ENCODE measurements at regions not wholly inside any gene's neighbourhood (a gene's known extent, or its start where the extent isn't known, plus 50 kb on each side); places are given as distances from the start of the nearest gene placed in this dataset.

GRCh38 chr17:72372185-72372584, 251.4 kb downstream of the SOX9 start:
- H3K27me3 ChIP-seq (ENCODE audit: control insufficient read depth in 1 of 2, insufficient read depth in 2 of 2, low read length in 2 of 2): no peaks in the 10 kb centered on the region
- H3K4me3 ChIP-seq (ENCODE audit: low read depth in 1 of 2, low read length in 2 of 2): no peak overlapping the region
- H3K4me1 ChIP-seq (ENCODE audit: control insufficient read depth in 1 of 2, insufficient read depth in 2 of 2, low read length in 2 of 2): no peaks in the 10 kb centered on the region

GRCh38 chr17:72373910-72374741, 253.3 kb downstream of the SOX9 start:
- H3K9me3 ChIP-seq (ENCODE audit: control insufficient read depth in 1 of 2, low read length in 2 of 2): no peaks in the 10 kb centered on the region
- no peak overlapping the region for H3K27ac ChIP-seq (ENCODE audit: low read depth, low read length)
- no peaks in the 10 kb centered on the region for H3K27me3 ChIP-seq (ENCODE audit: control insufficient read depth in 1 of 2, insufficient read depth in 2 of 2, low read length in 2 of 2)
- H3K4me1 ChIP-seq (ENCODE audit: control insufficient read depth in 1 of 2, insufficient read depth in 2 of 2, low read length in 2 of 2): no peaks in the 10 kb centered on the region
- no peaks in the 10 kb centered on the region for H3K36me3 ChIP-seq (ENCODE audit: control insufficient read depth in 1 of 2, insufficient read depth in 2 of 2, low read length in 2 of 2)
- H3K4me3 ChIP-seq (ENCODE audit: low read depth in 1 of 2, low read length in 2 of 2): no peak overlapping the region
- H3K9ac ChIP-seq (ENCODE audit: low read depth in 1 of 2, low read length in 2 of 2): no peak overlapping the region

More at GRCh38 chr17:72372185-72372584, 251.4 kb downstream of the SOX9 start:
- no peak overlapping the region for H3K9ac ChIP-seq (ENCODE audit: low read depth in 1 of 2, low read length in 2 of 2)
- no peak overlapping the region for H3K27ac ChIP-seq (ENCODE audit: low read depth, low read length)
- H3K9me3 ChIP-seq (ENCODE audit: control insufficient read depth in 1 of 2, low read length in 2 of 2): no peaks in the 10 kb centered on the region
- no peaks in the 10 kb centered on the region for H3K36me3 ChIP-seq (ENCODE audit: control insufficient read depth in 1 of 2, insufficient read depth in 2 of 2, low read length in 2 of 2)

- H3K9me3 ChIP-seq (ENCODE audit: control insufficient read depth in 1 of 2, low read length in 2 of 2): no peaks in the 10 kb centered on the region
- H3K27ac ChIP-seq (ENCODE audit: low read depth, low read length): no peak overlapping the region
- no peak overlapping the region for H3K9ac ChIP-seq (ENCODE audit: low read depth in 1 of 2, low read length in 2 of 2)
- no peaks in the 10 kb centered on the region for H3K36me3 ChIP-seq (ENCODE audit: control insufficient read depth in 1 of 2, insufficient read depth in 2 of 2, low read length in 2 of 2)
- no peaks in the 10 kb centered on the region for H3K27me3 ChIP-seq (ENCODE audit: control insufficient read depth in 1 of 2, insufficient read depth in 2 of 2, low read length in 2 of 2)
- H3K4me3 ChIP-seq (ENCODE audit: low read depth in 1 of 2, low read length in 2 of 2): no peak overlapping the region
- no peaks in the 10 kb centered on the region for H3K4me1 ChIP-seq (ENCODE audit: control insufficient read depth in 1 of 2, insufficient read depth in 2 of 2, low read length in 2 of 2)
Observed at GRCh38 chr17:72376526-72377345, 255.9 kb downstream of the SOX9 start.

- Histone ChIP-seq H3K27ac (ENCODE audit: low read depth, low read length) (no peak overlapping the region), H3K9ac (ENCODE audit: low read depth in 1 of 2, low read length in 2 of 2) (no peak overlapping the region), H3K9me3 (ENCODE audit: control insufficient read depth in 1 of 2, low read length in 2 of 2) (no peaks in the 10 kb centered on the region), H3K4me1 (ENCODE audit: control insufficient read depth in 1 of 2, insufficient read depth in 2 of 2, low read length in 2 of 2) (no peaks in the 10 kb centered on the region), H3K4me3 (ENCODE audit: low read depth in 1 of 2, low read length in 2 of 2) (no peak overlapping the region), H3K27me3 (ENCODE audit: control insufficient read depth in 1 of 2, insufficient read depth in 2 of 2, low read length in 2 of 2) (no peaks in the 10 kb centered on the region), H3K36me3 (ENCODE audit: control insufficient read depth in 1 of 2, insufficient read depth in 2 of 2, low read length in 2 of 2) (no peaks in the 10 kb centered on the region)
Observed at GRCh38 chr17:72378414-72379390, 257.9 kb downstream of the SOX9 start.

- H3K27ac ChIP-seq (ENCODE audit: low read depth, low read length): no peak overlapping the region
Observed at GRCh38 chr17:72379516-72379915, 258.7 kb downstream of the SOX9 start.

GRCh38 chr17:72380120-72380519, 259.3 kb downstream of the SOX9 start:
- Histone ChIP-seq H3K4me1 (ENCODE audit: control insufficient read depth in 1 of 2, insufficient read depth in 2 of 2, low read length in 2 of 2) (no peaks in the 10 kb centered on the region), H3K27me3 (ENCODE audit: control insufficient read depth in 1 of 2, insufficient read depth in 2 of 2, low read length in 2 of 2) (no peaks in the 10 kb centered on the region), H3K9ac (ENCODE audit: low read depth in 1 of 2, low read length in 2 of 2) (no peak overlapping the region), H3K9me3 (ENCODE audit: control insufficient read depth in 1 of 2, low read length in 2 of 2) (no peaks in the 10 kb centered on the region), H3K27ac (ENCODE audit: low read depth, low read length) (no peak overlapping the region), H3K36me3 (ENCODE audit: control insufficient read depth in 1 of 2, insufficient read depth in 2 of 2, low read length in 2 of 2) (no peaks in the 10 kb centered on the region), H3K4me3 (ENCODE audit: low read depth in 1 of 2, low read length in 2 of 2) (no peak overlapping the region)

More at GRCh38 chr17:72379516-72379915, 258.7 kb downstream of the SOX9 start:
- Histone ChIP-seq H3K9ac (ENCODE audit: low read depth in 1 of 2, low read length in 2 of 2) (no peak overlapping the region), H3K36me3 (ENCODE audit: control insufficient read depth in 1 of 2, insufficient read depth in 2 of 2, low read length in 2 of 2) (no peaks in the 10 kb centered on the region), H3K4me3 (ENCODE audit: low read depth in 1 of 2, low read length in 2 of 2) (no peak overlapping the region), H3K27me3 (ENCODE audit: control insufficient read depth in 1 of 2, insufficient read depth in 2 of 2, low read length in 2 of 2) (no peaks in the 10 kb centered on the region), H3K4me1 (ENCODE audit: control insufficient read depth in 1 of 2, insufficient read depth in 2 of 2, low read length in 2 of 2) (no peaks in the 10 kb centered on the region), H3K9me3 (ENCODE audit: control insufficient read depth in 1 of 2, low read length in 2 of 2) (no peaks in the 10 kb centered on the region)

- no peak overlapping the region for H3K27ac ChIP-seq (ENCODE audit: low read depth, low read length)
- H3K4me3 ChIP-seq (ENCODE audit: low read depth in 1 of 2, low read length in 2 of 2): no peak overlapping the region
- no peak overlapping the region for H3K9ac ChIP-seq (ENCODE audit: low read depth in 1 of 2, low read length in 2 of 2)
- no peaks in the 10 kb centered on the region for H3K36me3 ChIP-seq (ENCODE audit: control insufficient read depth in 1 of 2, insufficient read depth in 2 of 2, low read length in 2 of 2)
- H3K27me3 ChIP-seq (ENCODE audit: control insufficient read depth in 1 of 2, insufficient read depth in 2 of 2, low read length in 2 of 2): no peaks in the 10 kb centered on the region
- no peaks in the 10 kb centered on the region for H3K9me3 ChIP-seq (ENCODE audit: control insufficient read depth in 1 of 2, low read length in 2 of 2)
- H3K4me1 ChIP-seq (ENCODE audit: control insufficient read depth in 1 of 2, insufficient read depth in 2 of 2, low read length in 2 of 2): no peaks in the 10 kb centered on the region
Observed at GRCh38 chr17:72380737-72381136, 259.9 kb downstream of the SOX9 start.

- no peaks in the 10 kb centered on the region for H3K36me3 ChIP-seq (ENCODE audit: control insufficient read depth in 1 of 2, insufficient read depth in 2 of 2, low read length in 2 of 2)
- no peak overlapping the region for H3K9ac ChIP-seq (ENCODE audit: low read depth in 1 of 2, low read length in 2 of 2)
- H3K27me3 ChIP-seq (ENCODE audit: control insufficient read depth in 1 of 2, insufficient read depth in 2 of 2, low read length in 2 of 2): no peaks in the 10 kb centered on the region
- H3K9me3 ChIP-seq (ENCODE audit: control insufficient read depth in 1 of 2, low read length in 2 of 2): no peaks in the 10 kb centered on the region
- no peak overlapping the region for H3K27ac ChIP-seq (ENCODE audit: low read depth, low read length)
- no peaks in the 10 kb centered on the region for H3K4me1 ChIP-seq (ENCODE audit: control insufficient read depth in 1 of 2, insufficient read depth in 2 of 2, low read length in 2 of 2)
- no peak overlapping the region for H3K4me3 ChIP-seq (ENCODE audit: low read depth in 1 of 2, low read length in 2 of 2)
Observed at GRCh38 chr17:72381597-72382397, 261.0 kb downstream of the SOX9 start.

GRCh38 chr17:72382971-72383722, 262.3 kb downstream of the SOX9 start:
- Histone ChIP-seq H3K4me1 (ENCODE audit: control insufficient read depth in 1 of 2, insufficient read depth in 2 of 2, low read length in 2 of 2) (peaks cover 0 to 3% of the 10 kb centered on the region in 2 donors), H3K9me3 (ENCODE audit: control insufficient read depth in 1 of 2, low read length in 2 of 2) (no peaks in the 10 kb centered on the region), H3K36me3 (ENCODE audit: control insufficient read depth in 1 of 2, insufficient read depth in 2 of 2, low read length in 2 of 2) (no peaks in the 10 kb centered on the region), H3K9ac (ENCODE audit: low read depth in 1 of 2, low read length in 2 of 2) (no peak overlapping the region), H3K27ac (ENCODE audit: low read depth, low read length) (no peak overlapping the region), H3K27me3 (ENCODE audit: control insufficient read depth in 1 of 2, insufficient read depth in 2 of 2, low read length in 2 of 2) (no peaks in the 10 kb centered on the region), H3K4me3 (ENCODE audit: low read depth in 1 of 2, low read length in 2 of 2) (no peak overlapping the region)

Measured in duodenal mucosa (tissue), 2 donors.